Mucosa of descending colon (tissue), 3 donors: ENCODE measurements at regions not wholly inside any gene's neighbourhood (a gene's known extent, or its start where the extent isn't known, plus 50 kb on each side); places are given as distances from the start of the nearest gene placed in this dataset.

Experiments used
- ATAC-seq: fragments of 200-7000 bp; cut with Tn5 transposase; one replicate; pipeline ENCODE4 v1.9.1; 2020; ENCODE audit warnings: mild to moderate bottlenecking, moderate library complexity
- DNase-seq, 3 donors: peaks; one replicate each; pipeline ENCODE4 v3.0.0-alpha.2; 2020
- H3K36me3 ChIP-seq: fragments of 200-600 bp; one replicate; pipeline ENCODE4 v1.8.0; 2021; ENCODE audit warnings: low read depth, mild to moderate bottlenecking
- H3K4me1 ChIP-seq: fragments of 200-600 bp; one replicate; pipeline ENCODE4 v1.8.0; 2021; ENCODE audit warnings: low read depth, mild to moderate bottlenecking
- H3K4me3 ChIP-seq: fragments of 200-600 bp; one replicate; pipeline ENCODE4 v1.8.0; 2021; ENCODE audit warnings: mild to moderate bottlenecking
- H3K9me3 ChIP-seq: fragments of 200-600 bp; one replicate; pipeline ENCODE4 v1.8.0; 2021; ENCODE audit warnings: mild to moderate bottlenecking
- intact Hi-C, 2 donors: fragments of 100-400 bp; cut with DNase I in 1 of 2; cut with micrococcal nuclease in 1 of 2; formaldehyde crosslinking; loops; one replicate each; pipeline versions ENCODE4 v1.11.0 to v1.11.1; 2022; cut with DNase I, micrococcal nuclease
- TF ChIP-seq, protein P1 (sequence below): fragments of 200-600 bp; IDR thresholded peaks from one replicate; pipeline ENCODE4 v1.8.0; 2022; ENCODE audit warnings: antibody characterized with exemption, mild to moderate bottlenecking
- donor health status: DM: no; HTN: no; CAD: no; lungs with moderate emphysema.
- donor health status: DM: no; HTN: no; CAD: no.
- donor health status: DM: no; HTN: yes; CAD: no.

DNA sequence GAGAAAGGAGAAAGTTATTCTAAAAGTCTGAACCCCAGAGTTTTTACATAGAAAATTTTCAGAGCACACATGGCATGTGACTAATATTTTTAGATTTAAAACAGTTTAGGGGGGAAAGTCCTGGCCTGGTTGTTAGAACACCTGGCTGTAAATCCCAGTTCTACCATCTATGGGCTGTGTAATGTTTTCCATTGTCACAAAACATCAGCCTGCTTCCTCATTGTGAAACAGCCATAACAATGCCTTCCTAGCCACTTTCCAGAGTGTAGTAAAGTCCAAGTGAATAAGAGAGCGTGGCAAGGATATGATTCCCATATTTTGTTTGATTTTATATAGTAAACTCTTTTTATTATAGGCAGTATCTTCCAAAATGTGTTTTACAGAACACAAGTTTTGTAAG, 310.0 kb upstream of the DCN start:
- no peak overlapping the region for H3K4me3 ChIP-seq
- intact Hi-C loops = no loop called here
- no peaks in the 10 kb centered on the region for H3K9me3 ChIP-seq
- H3K36me3 ChIP-seq = no peaks in the 10 kb centered on the region
- TF ChIP-seq, protein P1, sequence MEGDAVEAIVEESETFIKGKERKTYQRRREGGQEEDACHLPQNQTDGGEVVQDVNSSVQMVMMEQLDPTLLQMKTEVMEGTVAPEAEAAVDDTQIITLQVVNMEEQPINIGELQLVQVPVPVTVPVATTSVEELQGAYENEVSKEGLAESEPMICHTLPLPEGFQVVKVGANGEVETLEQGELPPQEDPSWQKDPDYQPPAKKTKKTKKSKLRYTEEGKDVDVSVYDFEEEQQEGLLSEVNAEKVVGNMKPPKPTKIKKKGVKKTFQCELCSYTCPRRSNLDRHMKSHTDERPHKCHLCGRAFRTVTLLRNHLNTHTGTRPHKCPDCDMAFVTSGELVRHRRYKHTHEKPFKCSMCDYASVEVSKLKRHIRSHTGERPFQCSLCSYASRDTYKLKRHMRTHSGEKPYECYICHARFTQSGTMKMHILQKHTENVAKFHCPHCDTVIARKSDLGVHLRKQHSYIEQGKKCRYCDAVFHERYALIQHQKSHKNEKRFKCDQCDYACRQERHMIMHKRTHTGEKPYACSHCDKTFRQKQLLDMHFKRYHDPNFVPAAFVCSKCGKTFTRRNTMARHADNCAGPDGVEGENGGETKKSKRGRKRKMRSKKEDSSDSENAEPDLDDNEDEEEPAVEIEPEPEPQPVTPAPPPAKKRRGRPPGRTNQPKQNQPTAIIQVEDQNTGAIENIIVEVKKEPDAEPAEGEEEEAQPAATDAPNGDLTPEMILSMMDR = no peak
- ATAC-seq (peak; percentile 96), DNase-seq (peak in 1 of 3 donors; percentile 37)
- peaks cover 5% of the 10 kb centered on the region for H3K4me1 ChIP-seq

DNA sequence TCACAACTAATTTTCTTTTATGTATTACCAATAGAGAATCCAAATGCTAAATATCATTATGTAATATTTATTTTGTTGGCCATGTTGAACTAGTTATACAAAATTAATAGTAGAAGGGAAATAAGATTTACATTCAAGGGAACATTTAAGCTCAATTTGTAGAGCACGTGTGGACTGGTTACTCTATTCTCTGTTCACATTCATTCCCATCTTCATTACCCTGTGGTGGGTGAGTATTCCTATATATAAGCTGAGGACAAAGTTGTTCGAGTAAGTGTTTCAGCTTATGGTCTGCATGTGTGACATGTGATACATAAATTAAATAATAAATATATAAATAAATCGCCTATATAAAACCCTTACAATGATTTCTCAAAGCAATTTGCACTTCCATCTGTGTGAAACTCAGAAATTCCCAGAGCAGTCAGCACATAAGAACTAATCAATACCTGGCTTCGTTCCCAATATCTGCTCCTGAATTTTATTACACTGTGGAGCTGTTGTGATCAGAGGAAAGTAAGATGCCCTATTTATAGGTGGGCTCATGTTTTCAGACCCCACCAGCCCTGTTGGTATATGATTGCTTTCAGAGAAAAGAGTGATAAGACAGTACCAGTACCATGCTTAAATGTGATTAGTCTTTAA, 308.2 kb upstream of the DCN start:
- Histone ChIP-seq H3K36me3 (no peaks in the 10 kb centered on the region), H3K4me1 (peaks cover 5% of the 10 kb centered on the region), H3K4me3 (no peak overlapping the region), H3K9me3 (no peaks in the 10 kb centered on the region)
- intact Hi-C loops = no loop called here
- DNase-seq (no peak), ATAC-seq (no peak)
- TF ChIP-seq, protein P1 = no peak

DNA sequence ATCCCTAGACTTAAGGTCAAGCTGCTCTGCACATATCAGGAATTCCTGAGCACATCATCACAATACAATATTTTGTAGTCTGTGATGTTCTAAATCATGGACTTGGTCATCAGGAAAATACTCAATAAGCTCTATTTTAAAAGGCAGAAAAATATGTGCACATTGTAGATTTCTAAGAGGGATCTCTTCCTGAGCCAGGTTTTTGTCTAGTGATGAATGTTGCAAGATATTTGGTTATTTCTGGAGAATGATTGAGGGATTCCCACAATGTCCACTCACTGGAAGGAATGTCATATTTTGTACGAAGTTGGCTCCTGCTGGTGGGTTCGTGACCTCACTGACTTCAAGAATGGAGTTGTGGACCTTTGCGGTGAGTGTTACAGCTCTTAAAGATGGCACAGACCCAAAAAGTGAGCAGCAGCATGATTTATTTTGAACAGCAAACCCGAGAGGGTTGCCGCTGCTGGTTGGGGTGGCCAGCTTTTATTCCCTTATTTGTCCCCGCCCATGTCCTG, 300.9 kb upstream of the DCN start:
- intact Hi-C loops = no loop called here
- H3K4me3 ChIP-seq = no peak overlapping the region
- ATAC-seq = no peak

DNA sequence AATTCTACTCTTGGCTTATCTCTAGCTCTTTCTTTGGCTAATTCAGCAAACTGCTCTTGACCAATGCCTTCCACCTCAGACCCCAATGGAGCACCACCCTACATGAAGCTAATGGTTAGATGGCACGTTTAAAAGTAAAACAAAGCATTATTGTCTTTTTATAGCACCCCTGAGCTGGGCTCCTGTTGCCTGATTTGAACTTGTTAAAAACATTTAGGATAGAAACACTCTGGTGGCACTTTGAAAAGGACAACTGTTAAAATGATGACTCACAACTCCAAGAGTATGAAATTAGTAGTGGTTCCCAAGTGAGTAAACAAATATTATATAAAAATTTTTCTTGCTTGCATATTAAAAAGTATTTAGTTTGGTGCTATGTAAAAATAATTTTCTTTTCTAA, 299.6 kb upstream of the DCN start:
- DNase-seq (no peak), ATAC-seq (no peak)
- H3K4me1 ChIP-seq = no peaks in the 10 kb centered on the region
- no peaks in the 10 kb centered on the region for H3K9me3 ChIP-seq
- no peaks in the 10 kb centered on the region for H3K36me3 ChIP-seq
- no peak overlapping the region for H3K4me3 ChIP-seq
- intact Hi-C loops = no loop called here
- TF ChIP-seq, protein P1 = no peak

More for the DNA sequence above, 300.9 kb upstream of the DCN start:
- Histone ChIP-seq H3K9me3 (no peaks in the 10 kb centered on the region), H3K36me3 (no peaks in the 10 kb centered on the region), H3K4me1 (no peaks in the 10 kb centered on the region)
- DNase-seq = no peak
- TF ChIP-seq, protein P1 = no peak

DNA sequence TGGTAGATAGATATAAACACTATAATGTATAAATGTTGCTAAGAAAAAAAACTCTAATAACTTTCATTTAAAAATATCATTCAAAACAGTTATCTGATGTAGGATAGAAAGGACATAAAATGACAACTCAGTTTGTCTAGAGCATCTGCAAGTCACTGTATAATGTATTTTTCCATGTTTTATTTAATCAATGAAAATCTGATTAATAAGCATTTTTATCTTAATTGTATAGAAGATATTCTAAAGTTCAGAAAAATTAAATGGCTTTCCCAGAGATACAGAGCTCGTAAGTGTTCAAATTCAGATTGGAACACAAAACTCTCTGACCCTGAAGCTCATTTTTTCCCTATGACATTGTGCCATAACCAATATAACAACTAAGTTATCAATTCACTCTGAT, 295.9 kb upstream of the DCN start:
- Histone ChIP-seq H3K36me3 (no peaks in the 10 kb centered on the region), H3K4me1 (no peaks in the 10 kb centered on the region), H3K4me3 (no peak overlapping the region), H3K9me3 (no peaks in the 10 kb centered on the region)
- intact Hi-C loops = no loop called here
- no peak for ATAC-seq
- DNase-seq = no peak
- TF ChIP-seq, protein P1 = no peak
